Activated CD4-positive, alpha-beta T cell treated with anti-CD3 and anti-CD28 coated beads, Interleukin-2, amount 50 U/mL, for 1 hour (primary cell): ENCODE measurements at regions not wholly inside any gene's neighbourhood (a gene's known extent, or its start where the extent isn't known, plus 50 kb on each side); places are given as distances from the start of the nearest gene placed in this dataset.

Source experiments
- DNase-seq: peaks from one replicate; pipeline ENCODE4 v3.0.0-alpha.2; 2020

DNA sequence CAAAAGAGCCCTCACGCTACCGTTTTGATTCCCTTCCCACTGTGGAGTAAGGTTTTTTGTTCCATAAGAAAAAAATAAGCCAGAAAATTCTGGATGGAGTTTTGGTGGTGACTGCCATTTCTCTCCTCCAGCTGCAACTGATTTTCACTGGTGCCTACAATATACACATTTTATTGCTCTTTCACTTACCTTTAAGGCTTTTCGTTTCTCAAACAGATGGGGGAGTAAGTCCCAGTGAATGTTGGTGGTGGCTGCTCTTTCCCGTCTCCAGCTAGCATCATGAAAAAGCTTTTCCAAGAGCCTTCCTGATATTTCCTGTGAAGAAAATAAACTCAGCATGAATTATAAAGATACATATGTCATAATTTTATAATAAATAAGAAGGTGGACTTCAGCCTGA, 932.5 kb upstream of the PIK3C3 start:
- no peak for DNase-seq

DNA sequence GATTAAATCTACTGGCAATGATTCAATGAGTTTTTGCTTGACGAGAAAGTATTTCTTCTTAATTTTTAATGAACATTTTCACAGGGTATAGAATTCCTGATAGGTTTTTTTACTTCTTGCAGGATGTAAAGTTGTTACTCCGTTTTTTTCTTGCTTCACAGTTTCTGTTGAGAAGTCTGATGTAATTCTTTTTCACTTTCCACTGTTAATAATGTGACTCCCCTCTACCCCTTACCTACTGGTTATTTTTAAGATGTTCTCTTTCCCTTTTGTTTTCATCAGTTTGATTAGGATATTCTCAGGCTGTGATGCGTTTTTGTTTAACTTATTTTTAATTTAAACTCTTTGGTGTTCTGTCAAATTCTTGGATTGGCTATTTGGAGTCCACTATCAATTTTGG, 933.9 kb upstream of the PIK3C3 start:
- no peak for DNase-seq

DNA sequence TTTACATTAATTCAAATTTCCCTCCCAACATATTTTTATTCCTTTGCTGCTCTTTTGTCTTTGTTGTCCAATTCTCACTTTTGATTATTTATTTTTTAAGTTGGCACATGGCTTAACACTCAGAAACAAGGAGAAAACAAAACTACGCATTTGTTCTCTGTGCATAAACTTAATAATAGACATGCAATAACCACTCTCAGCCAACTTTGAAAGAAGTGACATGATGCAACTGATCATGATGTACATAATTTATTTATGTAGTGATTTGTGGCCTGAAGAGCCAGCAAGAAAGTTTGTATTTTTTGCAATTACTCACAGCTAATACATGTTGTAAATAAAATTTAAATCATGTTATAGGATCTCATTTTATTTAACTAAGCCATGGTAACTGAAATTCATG, 942.8 kb upstream of the PIK3C3 start:
- no peak for DNase-seq

DNA sequence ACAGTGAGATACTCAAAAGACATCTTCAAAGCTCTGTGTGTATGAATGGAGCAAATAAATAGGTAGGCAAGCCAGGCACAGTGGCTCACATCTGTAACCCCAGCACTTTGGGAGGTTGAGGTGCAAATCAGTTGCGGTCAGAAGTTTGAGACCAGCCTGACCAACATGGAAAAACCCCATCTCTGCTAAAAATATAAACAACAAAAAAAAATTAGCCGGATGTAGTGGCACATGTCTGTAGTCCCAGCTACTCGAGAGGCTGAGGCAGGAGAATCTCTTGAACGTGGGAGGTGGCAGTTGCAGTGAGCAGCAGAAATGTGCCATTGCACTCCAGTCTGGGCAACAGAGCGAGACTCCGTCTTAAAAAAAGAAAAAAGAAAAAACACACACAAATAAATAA, 945.1 kb upstream of the PIK3C3 start:
- DNase-seq, result no peak

DNA sequence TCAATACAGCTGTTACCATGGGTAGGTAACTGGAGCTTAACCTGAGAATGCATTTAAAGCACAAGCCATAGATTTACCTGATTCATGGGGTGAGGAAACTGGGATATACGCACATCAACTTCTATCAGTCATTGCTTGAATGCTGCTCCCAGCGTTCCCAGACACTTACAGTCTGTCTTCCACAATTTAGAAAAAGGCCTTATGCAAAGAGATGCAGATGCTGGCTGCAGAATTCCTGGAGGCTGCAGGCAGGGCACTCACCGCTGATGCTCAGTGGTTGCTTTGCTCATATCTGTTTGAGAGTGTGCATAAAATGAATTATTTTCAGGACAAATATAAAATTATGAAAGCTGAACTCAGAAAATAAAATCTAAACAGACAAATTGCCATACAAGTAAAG, 950.7 kb upstream of the PIK3C3 start:
- DNase-seq, result no peak

DNA sequence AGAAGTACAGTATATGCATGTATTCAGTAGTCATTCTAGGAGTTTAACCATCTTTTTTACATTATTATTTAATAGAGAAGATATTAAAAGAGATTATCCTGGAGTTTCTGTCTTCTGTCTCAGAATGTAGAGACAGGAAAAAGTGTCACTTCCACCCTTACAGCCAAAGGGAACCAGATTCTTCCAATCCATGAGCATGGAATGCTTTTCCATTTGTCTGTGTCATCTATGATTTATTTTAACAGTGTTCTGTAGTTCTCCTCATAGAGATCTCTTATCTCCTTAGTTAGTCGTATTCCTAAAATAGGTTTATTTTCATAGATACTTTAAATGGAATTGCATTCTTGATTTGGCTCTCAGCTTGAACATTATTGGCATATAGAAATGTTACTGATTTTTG, 959.5 kb upstream of the PIK3C3 start:
- DNase-seq, result no peak

DNA sequence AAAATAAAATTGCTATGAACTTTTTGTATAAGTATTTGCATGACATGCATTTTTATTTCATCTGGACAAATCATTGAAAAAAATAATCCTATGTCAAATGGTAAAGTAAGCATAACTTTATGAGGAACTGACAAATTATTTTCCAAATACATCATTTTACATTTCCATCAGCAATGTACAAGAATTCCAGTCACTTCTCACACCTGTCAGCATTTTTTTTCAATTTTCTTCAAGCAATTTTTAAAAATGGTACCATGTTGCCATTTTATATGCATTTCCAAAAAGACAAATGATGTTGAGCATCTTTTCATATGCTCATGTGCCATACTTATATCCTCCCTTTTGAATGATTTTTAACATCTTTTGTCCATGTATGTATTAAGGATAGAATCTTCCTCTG, 961.7 kb upstream of the PIK3C3 start:
- no peak for DNase-seq

DNA sequence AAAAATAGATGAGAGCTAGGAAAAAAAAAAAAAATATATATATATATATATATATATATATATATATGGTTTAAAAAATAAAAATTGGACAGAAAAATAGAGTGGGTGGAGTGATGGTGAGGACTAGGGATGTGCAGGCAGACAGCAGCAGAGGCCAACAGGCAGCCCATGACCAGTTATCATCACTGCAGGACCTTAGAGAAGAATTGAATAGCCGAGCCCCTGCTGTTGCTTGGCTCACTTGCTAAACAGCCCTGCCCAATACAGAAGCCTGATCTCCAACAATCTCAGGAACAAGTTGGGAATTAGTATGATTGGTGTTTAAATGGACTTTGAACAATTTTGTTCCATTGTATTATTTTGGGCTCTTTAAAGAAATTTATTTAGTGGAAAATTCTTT, 967.5 kb upstream of the PIK3C3 start:
- DNase-seq, result no peak

DNA sequence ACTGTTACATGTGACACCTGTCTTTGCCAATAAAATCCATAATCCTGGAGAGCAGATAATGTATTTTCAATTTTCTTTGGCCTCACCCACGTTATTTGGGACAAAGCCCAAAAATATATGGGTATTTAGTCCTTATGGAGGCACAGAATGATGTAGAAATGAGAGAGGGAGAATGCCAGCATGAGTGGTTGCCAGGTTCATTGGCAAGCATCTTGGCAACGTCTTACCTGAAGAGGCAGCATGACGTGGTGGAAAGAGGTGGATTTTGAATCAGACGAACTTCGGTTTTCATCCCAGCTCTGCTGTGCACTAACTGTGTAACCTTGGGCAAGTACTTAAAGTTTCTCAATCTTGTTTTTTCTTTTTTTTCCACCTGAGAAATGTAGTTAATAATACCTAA, 969.6 kb upstream of the PIK3C3 start:
- no peak for DNase-seq

DNA sequence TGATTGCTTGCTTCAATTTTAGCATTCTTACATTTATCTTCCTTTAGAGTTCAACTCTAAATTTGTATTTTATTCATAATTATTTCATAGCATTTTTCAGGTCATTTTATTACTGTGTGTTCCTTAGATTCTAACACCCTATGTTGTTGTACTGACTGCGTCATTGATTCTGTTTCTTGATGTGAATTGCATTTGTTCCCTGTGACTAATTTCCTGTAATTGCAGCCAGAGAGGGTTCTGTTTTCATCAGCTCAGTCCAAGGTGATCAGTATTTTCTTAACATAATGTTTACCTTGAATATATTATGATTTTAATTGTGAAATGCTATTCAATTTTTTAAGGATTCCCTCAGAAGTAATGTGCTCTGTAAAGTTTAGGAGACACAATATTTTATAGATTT, 970.2 kb upstream of the PIK3C3 start:
- no peak for DNase-seq

DNA sequence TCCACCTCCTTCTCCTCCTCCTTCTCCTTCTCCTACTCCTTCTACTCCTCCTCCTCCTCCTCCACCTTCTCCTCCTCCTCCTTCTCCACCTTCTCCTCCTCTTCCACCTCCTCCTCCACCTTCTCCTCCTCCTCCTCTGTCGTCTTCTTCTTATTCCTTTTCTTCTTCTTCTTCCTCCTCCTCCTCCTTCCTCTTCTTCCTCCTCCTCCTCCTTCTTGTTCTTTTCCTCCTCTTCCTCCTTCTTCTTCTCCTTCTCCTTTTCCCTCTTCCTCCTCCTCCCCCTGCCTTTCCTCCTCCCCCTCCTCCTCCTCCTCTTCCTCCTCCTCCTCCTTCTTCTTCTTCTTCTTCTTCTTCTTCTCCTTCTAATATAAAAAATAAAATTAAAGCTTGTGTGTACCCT, 971.2 kb upstream of the PIK3C3 start:
- DNase-seq, result no peak

DNA sequence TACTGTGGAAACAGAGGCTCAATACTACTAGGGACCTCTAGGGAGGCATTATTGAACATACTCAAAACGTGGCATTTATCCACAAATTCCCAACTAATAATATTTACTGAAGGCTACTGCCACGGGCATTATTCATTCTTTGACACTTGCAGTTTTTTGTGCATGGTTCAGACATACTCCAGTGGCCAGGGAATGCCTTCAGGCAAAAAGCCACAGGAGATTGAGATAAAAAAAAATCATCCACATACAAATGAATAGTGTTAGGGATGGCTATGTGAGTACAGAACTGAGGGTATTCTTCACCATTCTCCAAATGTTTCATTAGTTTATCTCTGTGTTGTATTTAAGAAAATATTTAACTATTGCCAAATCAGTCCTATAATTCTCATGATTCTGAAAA, 974.9 kb upstream of the PIK3C3 start:
- no peak for DNase-seq

DNA sequence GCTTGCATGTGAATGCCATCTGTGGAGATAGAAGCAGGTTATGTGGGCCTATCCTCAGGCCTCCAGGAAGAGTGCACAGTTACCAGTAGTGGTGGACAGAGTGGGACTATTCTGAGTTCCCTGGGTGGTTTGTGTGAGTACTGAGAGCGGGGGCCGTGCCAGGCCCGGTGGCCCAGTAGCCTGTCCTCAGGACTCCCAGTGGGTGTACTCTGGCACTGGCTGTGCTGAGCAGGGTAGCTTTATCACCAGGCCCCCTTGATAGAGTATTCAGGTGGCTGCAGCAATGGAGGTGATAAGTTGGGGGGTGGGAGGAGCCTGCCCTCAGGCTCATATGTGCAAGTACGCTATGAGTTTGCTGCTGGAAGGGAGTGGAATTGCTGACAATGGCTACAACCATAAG, 979.0 kb upstream of the PIK3C3 start:
- DNase-seq, result no peak

DNA sequence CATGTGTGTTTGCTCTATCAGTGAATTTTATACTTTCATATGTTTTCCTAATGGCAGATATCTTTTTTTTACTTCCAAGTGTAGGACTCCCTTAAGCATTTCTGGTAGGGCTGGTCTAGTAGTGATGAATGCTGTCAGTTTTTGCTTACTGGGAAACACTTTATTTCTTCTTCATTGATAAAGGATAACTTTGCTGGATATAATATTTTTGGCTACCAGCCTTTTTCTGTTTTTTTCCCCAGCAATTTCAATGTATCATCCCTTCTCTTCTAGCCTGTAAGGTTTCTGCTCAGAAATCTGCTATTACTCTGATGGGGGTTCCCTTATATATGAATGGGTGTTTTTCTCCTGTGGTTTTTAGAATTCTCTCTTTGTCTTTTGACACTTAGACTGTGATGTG, 980.6 kb upstream of the PIK3C3 start:
- no peak for DNase-seq

DNA sequence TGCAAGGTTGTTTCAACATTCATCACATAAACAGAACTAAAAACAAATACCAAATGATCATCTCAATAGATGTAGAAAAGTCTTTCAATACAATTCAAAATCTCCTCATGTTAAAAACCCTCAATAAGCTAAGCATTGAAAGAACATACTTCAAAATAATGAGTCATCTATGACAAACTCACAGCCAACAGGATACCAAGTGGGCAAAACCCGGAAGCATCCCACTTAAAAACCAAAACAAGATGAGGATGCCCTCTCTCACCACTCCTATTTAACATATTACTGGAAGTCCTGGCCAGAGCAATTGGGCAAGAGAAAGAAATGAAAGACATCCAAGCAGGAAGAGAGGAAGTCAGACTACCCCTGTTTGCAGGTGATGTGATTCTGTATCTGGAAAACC, 992.2 kb upstream of the PIK3C3 start:
- no peak for DNase-seq

DNA sequence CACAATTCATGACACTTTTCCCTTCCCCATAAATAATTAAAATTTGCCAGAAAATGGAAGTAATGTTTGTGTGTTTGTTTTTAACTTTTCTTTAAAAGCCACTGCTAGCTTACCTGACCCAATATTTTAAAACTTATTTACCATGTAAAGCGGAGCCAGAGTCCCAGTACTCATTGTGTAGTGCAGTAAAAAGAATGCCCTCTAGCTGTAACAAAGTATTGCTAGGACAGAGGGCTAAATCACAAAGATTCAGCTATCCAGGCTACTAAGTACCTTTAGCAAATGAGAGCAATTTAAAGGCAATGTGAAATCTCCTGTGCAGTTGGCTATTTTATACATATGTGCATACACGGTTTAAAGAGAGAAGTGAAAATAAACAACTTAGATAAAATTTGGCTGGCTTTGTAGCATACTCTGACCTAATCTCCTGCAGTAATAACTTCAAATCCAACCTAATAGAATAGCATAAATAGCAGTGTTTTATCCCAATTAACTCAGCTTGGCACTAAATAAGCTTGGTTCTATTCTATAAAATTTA, 997.4 kb upstream of the PIK3C3 start:
- DNase-seq, result no peak

DNA sequence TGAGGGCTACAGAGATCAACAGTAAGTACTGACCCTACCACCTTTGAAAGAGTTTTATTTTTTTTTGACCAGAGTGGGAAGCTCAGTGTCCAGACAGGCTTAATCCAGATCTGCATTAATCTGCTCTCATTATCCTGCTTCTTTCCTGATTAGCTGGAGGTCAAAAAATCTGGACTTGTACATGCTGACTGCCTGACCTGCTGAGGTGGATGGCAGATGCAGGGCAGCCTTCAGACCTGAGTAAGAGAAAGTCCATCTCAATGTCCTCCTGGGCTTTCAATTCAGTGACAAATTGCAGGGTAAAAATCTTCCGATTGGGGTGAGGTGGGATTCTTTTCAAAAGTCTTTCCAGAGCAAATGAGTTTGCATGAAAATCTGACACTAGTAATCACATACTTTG, 998.8 kb upstream of the PIK3C3 start:
- DNase-seq, result no peak

DNA sequence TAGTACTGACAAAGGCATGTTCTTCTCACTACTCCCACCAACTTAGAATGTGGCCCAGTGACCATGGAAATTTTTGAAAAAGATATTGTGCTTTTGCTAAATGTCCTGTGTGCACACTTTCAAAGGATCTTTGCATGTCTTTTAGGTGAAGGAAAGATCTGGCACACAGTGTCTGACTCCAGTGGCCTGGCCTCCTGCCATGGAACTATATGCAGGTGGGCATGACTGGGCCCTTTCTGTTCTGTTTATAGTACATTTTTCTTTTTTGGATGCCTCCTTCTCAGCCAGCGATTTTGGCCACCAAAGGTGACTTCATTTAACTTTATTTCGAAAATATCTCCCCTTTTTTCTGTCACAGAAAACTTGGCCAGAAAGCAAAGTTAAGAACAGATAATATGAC, 999.7 kb upstream of the PIK3C3 start:
- no peak for DNase-seq

DNA sequence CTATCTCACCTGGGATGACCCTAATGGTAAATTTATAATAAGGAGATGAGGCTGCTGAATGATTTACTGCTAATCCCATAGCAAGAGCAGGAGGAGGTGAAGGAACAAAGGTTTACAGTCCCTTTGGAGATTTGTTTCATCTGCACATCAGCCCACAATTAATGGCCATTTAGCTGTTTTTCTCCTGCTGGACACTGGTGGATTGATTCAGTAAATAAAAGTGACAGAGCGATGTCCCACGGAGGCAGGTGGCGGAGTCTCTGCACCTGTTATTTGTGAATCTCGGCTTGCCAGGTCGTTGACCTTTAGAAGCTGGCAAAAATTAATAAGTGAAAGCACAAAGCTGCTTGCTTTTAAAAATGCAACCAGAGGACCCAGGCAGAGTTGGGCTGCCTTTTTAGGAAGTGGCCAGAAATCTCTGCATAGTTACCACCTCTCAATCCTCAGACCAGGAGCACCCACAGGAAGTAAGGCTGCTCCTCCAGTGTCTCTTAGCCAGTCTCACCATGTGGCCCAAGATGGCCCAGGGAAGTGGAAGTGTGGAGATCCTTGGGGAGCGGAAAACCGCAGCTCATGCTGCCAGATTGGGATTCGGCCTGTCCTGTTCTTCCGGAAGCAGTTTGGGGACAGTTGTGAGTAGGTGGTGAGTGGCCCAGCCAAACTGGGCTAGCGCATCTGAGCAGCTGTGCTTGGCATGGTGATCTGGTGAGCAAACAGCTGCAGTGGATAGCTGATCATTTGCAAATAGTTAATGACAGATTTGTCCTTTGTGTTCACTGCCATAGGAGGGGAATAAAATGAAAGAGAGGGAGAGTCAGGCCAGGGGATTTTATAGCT, 1005.7 kb upstream of the PIK3C3 start:
- no peak for DNase-seq

DNA sequence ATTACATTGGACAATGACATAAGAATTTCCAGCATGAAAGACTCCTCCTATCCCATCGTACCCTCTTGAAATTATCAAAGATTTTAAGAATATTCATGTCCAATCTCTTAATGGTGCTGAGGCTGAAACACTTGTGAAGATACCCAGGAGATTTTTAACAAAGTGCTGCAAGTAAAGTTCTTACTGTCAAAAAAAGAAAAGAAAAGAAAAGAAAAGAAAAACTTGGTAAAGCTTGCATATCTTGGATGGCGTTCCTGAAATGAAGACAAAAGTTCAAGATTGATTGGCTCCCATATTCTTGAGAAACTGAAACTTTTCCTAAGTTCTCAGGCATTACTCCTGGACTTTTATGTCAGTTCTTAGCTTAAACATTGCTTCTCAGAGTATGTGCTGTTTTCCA, 1010.5 kb upstream of the PIK3C3 start:
- DNase-seq, result no peak

DNA sequence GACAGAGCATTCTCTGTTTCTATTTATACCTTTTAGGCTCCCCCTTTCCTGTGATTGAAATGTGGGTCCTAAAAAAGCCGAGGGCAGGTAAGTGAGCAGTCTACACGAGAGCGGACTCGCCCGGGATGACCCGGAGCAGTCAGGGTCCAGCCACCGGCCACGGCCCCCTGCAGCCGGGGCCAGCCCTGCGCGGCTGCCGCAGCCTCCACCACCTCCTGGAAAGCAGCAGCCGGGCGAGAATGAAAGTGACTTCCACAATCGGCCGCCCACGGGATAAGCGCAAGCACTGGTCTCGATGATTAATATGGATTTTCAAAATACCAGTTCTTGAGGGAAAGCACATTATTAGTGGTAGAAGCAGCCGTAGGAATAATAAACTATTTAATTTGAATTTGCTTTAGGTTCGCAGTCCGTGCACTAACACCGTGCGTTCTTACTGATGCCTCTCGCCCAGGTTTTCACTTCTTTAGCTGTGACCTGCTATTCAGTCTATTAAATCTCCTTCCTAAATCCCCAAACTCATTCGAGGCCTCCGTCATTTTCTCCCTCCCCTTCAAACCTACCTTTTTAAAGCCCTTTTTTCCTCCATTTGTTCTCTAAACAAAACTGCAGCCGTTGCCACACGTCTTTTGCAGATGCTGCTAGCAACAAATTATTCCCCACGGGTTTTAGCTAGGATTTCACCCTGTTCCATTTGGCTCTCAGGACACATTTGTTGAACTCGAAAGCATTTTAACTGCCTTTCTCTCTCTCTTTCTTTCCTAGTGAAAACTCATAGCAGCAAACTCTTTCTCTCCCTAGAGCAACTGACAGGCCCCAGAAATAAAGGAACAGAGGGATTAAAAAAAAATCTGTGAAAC, 1015.1 kb upstream of the PIK3C3 start:
- DNase-seq, result no peak

DNA sequence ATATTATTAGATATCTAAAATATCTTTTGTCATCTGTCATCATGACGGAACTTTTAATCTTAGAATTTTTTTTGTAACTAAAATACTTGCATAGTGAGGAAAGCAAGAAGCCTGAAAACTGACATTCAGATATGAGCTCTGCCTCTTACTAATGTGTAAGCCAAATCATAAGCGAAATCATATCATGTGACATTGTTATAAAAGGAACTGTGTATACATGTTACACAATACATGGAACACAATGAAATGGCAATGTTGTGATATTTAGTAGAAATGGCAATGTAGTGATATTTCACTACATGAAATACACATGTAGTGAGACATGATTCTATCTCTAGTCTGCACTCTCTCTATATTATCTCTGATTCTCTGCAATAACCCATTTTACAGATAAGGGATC, 1016.4 kb upstream of the PIK3C3 start:
- DNase-seq, result no peak

DNA sequence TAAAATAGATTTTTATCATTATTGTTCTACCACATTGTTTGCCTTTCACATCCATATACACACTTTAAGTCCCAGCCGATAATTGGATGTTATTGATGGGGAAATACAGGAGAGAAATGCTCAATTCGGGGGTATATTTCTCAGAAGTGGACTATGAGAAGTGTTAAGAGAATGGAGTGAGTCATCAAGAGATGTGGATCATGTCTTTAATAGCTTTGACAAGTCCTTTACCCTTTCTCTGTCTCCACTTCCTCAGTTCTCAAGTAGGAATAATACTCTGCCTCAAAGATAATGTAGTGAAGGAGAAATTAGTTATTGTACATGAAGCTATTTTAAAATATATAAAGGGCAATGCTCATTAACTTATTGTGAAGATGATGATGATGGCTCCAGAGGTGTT, 1017.6 kb upstream of the PIK3C3 start:
- DNase-seq, result no peak

DNA sequence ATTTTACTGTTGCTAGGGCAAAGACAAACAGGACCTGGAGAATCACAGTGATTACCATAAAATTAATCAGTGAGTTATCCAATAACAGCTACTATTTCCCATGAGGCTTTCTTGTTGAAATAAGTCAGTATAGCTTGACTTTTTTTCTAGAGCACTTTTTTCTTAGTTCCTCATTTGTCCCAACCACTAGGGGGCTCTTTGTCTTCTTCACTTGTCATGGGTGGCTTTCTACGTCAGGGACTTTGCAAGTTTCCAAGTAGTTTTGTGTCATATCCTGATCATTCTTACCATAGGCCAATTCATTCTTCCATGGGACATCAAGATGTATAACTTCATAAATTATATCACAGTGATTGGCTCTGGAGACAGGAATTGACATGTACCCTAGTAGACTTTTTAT, 1019.6 kb upstream of the PIK3C3 start:
- DNase-seq, result no peak
